Prostate gland (tissue), 2 donors: ENCODE measurements at regions not wholly inside any gene's neighbourhood (a gene's known extent, or its start where the extent isn't known, plus 50 kb on each side); places are given as distances from the start of the nearest gene placed in this dataset.

Experiments used
- POLR2A ChIP-seq: fragments of 450-650 bp; IDR thresholded peaks from one replicate; pipeline ENCODE4 v1.6.1; 2016; ENCODE audit warnings: antibody characterized with exemption, mild to moderate bottlenecking
- POLR2AphosphoS5 ChIP-seq: sonication (generic); formaldehyde crosslinking; IDR thresholded peaks from one replicate; pipeline ENCODE4 v1.6.1; 2017; ENCODE audit warnings: antibody characterized with exemption
- TF ChIP-seq, protein P1 (sequence below), 4 experiments: fragments of 200-600 bp in 2 of 4; fragments of 450-650 bp in 2 of 4; sonication (generic) in 2 of 4; IDR thresholded peaks; 1 replicate in 3 of 4; 2 replicates in 1 of 4; pipeline ENCODE4 v1.5.1; 2016 to 2019; ENCODE audit warnings: antibody characterized with exemption in 4 of 4, mild to moderate bottlenecking in 2 of 4, moderate library complexity in 2 of 4

- TF ChIP-seq, protein P1, sequence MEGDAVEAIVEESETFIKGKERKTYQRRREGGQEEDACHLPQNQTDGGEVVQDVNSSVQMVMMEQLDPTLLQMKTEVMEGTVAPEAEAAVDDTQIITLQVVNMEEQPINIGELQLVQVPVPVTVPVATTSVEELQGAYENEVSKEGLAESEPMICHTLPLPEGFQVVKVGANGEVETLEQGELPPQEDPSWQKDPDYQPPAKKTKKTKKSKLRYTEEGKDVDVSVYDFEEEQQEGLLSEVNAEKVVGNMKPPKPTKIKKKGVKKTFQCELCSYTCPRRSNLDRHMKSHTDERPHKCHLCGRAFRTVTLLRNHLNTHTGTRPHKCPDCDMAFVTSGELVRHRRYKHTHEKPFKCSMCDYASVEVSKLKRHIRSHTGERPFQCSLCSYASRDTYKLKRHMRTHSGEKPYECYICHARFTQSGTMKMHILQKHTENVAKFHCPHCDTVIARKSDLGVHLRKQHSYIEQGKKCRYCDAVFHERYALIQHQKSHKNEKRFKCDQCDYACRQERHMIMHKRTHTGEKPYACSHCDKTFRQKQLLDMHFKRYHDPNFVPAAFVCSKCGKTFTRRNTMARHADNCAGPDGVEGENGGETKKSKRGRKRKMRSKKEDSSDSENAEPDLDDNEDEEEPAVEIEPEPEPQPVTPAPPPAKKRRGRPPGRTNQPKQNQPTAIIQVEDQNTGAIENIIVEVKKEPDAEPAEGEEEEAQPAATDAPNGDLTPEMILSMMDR (IDR thresholded peaks at IDR 0.05): no peak
- TF ChIP-seq POLR2A (no peak), POLR2AphosphoS5 (no peak)
These were observed 97.7 kb upstream of the PKDCC start for GRCh38 chr2:41949883-41950665.
